ENCODE measurements at regions not wholly inside any gene's neighbourhood (a gene's known extent, or its start where the extent isn't known, plus 50 kb on each side); places are given as distances from the start of the nearest gene placed in this dataset.

- DNase-seq (no peak), ATAC-seq (ENCODE audit: low read depth) (no peak)
- intact Hi-C loops (cut with micrococcal nuclease): no loop called here
- H3K9me3 Mint-ChIP-seq (ENCODE audit: insufficient read depth): no peaks in the 10 kb centered on the region
- H3K4me1 Mint-ChIP-seq: no peaks in the 10 kb centered on the region
- no peaks in the 10 kb centered on the region for H3K27me3 Mint-ChIP-seq
- no peak overlapping the region for H2AFZ ChIP-seq (ENCODE audit: insufficient read depth, low read depth, low read length, poor library complexity, severe bottlenecking)
- H3K36me3 ChIP-seq (replicated peaks in 1 of 2; ENCODE audit: control extremely low read depth in 1 of 2, control insufficient read depth in 1 of 2, extremely low read depth in 1 of 2, insufficient read depth in 2 of 2, low read length in 1 of 2): no peaks in the 10 kb centered on the region
- no peaks in the 10 kb centered on the region for H4K20me1 ChIP-seq (ENCODE audit: control insufficient read depth, insufficient read depth, low read length, poor library complexity, severe bottlenecking)
- no peak overlapping the region for H3K27ac Mint-ChIP-seq
- no peaks in the 10 kb centered on the region for H3K27me3 ChIP-seq (replicated peaks in 1 of 4; ENCODE audit: control extremely low read depth in 1 of 4, control insufficient read depth in 3 of 4, insufficient read depth in 4 of 4, low read length in 3 of 4)
- no peak overlapping the region for H3K27ac ChIP-seq (ENCODE audit: low read length in 2 of 2)
- ChIA-PET CTCF (no interaction called here), POLR2A (no interaction called here)
- no peak overlapping the region for H3K9ac ChIP-seq (ENCODE audit: low read length)
- no peak overlapping the region for H3K4me3 Mint-ChIP-seq
- H3K4me1 ChIP-seq (ENCODE audit: control insufficient read depth in 2 of 2, insufficient read depth in 2 of 2, low read length in 2 of 2): no peaks in the 10 kb centered on the region
- H3K4me2 ChIP-seq (replicated peaks; ENCODE audit: low read depth, low read length, poor library complexity, severe bottlenecking): no peak overlapping the region
- TF ChIP-seq EZH2 (IDR thresholded peaks at IDR 0.05; ENCODE audit: borderline replicate concordance, insufficient read depth, low read depth, low read length, poor library complexity, severe bottlenecking): no peak
- TF ChIP-seq CTCF (IDR thresholded peaks at IDR 0.05): no peak
- no peaks in the 10 kb centered on the region for H3K79me2 ChIP-seq (ENCODE audit: control insufficient read depth, insufficient read depth, low read length)
- WGBS (ENCODE audit: insufficient coverage): 100% methylated on average over 1 of the region's 1 CpG
- no peak overlapping the region for H3K4me3 ChIP-seq (ENCODE audit: control extremely low read depth in 1 of 5, extremely low read depth in 1 of 5, insufficient read depth in 1 of 5, low read depth in 2 of 5, low read length in 4 of 5)
- peaks cover 0 to 6% (median 0%) of the 10 kb centered on the region in 3 donors for H3K9me3 ChIP-seq (ENCODE audit: control extremely low read depth in 1 of 3, control insufficient read depth in 2 of 3, insufficient read depth in 1 of 3, low read length in 2 of 3)
Measured at GRCh38 chr2:152971685-152972084, 253.3 kb downstream of the ARL6IP6 start.

DNA sequence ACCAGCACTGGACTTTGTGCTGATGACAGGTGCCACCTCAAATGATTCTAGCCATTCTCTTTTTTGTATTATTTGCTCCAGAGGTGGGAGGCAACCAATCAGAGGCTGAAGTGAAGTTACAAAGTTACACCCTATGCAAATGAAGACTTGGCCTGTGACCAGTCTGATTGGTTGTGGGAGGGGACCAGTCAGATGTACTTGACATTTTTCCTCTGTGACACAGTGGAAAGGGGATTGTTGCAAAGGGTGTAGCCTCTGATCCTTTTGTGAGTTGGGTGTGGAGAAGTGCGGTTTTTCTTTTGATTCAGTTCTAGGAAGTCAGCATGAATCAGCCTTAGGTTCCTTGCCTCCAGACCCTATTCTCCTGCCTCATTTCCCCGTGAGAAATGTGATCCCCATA lies 244.0 kb downstream of the ARL6IP6 start:
- H3K27ac Mint-ChIP-seq: no peak overlapping the region
- DNase-seq (no peak), ATAC-seq (ENCODE audit: low read depth) (no peak)
- no peaks in the 10 kb centered on the region for H3K36me3 ChIP-seq (replicated peaks in 1 of 2; ENCODE audit: control extremely low read depth in 1 of 2, control insufficient read depth in 1 of 2, extremely low read depth in 1 of 2, insufficient read depth in 2 of 2, low read length in 1 of 2)
- ChIA-PET CTCF (no interaction called here), POLR2A (no interaction called here)
- no peak overlapping the region for H3K4me2 ChIP-seq (replicated peaks; ENCODE audit: low read depth, low read length, poor library complexity, severe bottlenecking)
- H3K9ac ChIP-seq (ENCODE audit: low read length): no peak overlapping the region
- H3K4me1 ChIP-seq (ENCODE audit: control insufficient read depth in 2 of 2, insufficient read depth in 2 of 2, low read length in 2 of 2): no peaks in the 10 kb centered on the region
- no peaks in the 10 kb centered on the region for H4K20me1 ChIP-seq (ENCODE audit: control insufficient read depth, insufficient read depth, low read length, poor library complexity, severe bottlenecking)
- H2AFZ ChIP-seq (ENCODE audit: insufficient read depth, low read depth, low read length, poor library complexity, severe bottlenecking): no peak overlapping the region
- WGBS (ENCODE audit: insufficient coverage): no CpG with 5 or more reads among the region's 2 CpGs
- H3K27me3 Mint-ChIP-seq: no peaks in the 10 kb centered on the region
- no peaks in the 10 kb centered on the region for H3K9me3 Mint-ChIP-seq (ENCODE audit: insufficient read depth)
- TF ChIP-seq CTCF (IDR thresholded peaks at IDR 0.05): no peak
- no peak for TF ChIP-seq EZH2 (IDR thresholded peaks at IDR 0.05; ENCODE audit: borderline replicate concordance, insufficient read depth, low read depth, low read length, poor library complexity, severe bottlenecking)
- H3K4me1 Mint-ChIP-seq: no peaks in the 10 kb centered on the region
- H3K4me3 ChIP-seq (ENCODE audit: control extremely low read depth in 1 of 5, extremely low read depth in 1 of 5, insufficient read depth in 1 of 5, low read depth in 2 of 5, low read length in 4 of 5): no peak overlapping the region
- no peaks in the 10 kb centered on the region for H3K27me3 ChIP-seq (replicated peaks in 1 of 4; ENCODE audit: control extremely low read depth in 1 of 4, control insufficient read depth in 3 of 4, insufficient read depth in 4 of 4, low read length in 3 of 4)
- no peaks in the 10 kb centered on the region for H3K79me2 ChIP-seq (ENCODE audit: control insufficient read depth, insufficient read depth, low read length)
- no peak overlapping the region for H3K4me3 Mint-ChIP-seq
- no peak overlapping the region for H3K27ac ChIP-seq (ENCODE audit: low read length in 2 of 2)
- intact Hi-C loops (cut with micrococcal nuclease): no loop called here
- no peaks in the 10 kb centered on the region for H3K9me3 ChIP-seq (ENCODE audit: control extremely low read depth in 1 of 3, control insufficient read depth in 2 of 3, insufficient read depth in 1 of 3, low read length in 2 of 3)
